ENCODE measurements at regions not wholly inside any gene's neighbourhood (a gene's known extent, or its start where the extent isn't known, plus 50 kb on each side); places are given as distances from the start of the nearest gene placed in this dataset.
"Not testable (repeated sequence)": the region's sequence is repeated elsewhere in the genome, so short reads cannot be mapped to it uniquely, and the experiment has no call there.

DNA sequence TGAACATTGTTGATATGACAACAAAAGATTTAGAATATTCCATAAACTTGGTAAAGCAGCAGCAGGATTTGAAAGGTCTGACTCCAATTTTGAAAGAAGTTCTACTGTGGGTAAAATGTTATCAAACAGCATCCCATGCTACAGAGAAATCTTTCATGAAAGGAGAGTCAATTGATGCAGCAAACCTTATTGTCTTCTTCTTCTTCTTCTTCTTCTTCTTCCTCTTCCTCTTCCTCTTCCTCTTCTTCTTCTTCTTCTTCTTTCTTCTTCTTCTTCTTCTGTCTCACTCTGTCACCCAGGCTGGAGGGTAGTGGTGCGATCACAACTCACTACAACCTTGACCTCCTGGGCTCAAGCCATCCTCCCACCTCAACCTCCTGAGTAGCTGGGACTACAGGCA lies 62.4 kb upstream of the GPR6 start:
- DNase-seq; intact Hi-C loops (cut with DNase I, micrococcal nuclease); ATAC-seq: not testable (repeated sequence)

DNA sequence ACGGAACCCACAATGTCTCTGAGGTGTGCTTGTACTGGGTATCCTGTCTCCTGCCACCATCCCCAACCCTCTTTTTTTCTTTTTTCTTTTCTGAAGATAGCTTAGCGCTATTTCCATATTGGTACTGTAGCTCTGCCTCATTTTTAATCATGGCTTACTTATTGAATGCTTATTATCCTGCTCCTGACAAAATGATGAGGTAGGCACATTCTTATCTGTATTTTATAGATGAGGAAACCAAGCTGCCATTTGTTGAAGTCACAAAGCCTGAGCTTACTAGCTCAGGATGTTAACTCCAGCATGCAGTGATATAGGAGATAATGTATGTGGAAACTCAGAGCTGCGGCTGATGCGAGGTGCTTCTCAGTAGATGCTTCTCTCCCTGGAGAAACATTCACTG lies 61.4 kb upstream of the GPR6 start:
- ATAC-seq (no peak), DNase-seq (no peak)
- intact Hi-C loops (cut with DNase I, micrococcal nuclease): no loop called here

DNA sequence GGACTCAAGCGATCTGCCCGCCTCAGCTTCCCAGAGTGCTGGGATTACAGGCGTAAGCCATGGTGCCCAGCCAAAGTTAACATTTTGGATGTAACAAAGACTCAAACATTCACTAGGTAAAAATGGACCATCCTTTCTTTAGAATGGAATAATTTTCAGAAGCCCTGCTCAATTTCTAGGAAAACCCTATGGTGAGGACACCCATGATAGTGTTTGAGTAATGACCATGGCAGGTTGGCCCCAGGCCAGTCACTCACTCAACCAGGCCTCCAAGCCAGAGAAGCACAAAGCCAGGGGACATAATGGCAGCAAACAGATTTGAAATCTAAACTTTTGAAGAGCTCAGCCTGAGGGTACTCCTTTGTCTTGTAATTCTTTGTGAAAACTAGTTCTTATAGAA lies 59.9 kb upstream of the GPR6 start:
- no peak for DNase-seq
- intact Hi-C loops (cut with DNase I, micrococcal nuclease): no loop called here
- no peak for ATAC-seq

DNA sequence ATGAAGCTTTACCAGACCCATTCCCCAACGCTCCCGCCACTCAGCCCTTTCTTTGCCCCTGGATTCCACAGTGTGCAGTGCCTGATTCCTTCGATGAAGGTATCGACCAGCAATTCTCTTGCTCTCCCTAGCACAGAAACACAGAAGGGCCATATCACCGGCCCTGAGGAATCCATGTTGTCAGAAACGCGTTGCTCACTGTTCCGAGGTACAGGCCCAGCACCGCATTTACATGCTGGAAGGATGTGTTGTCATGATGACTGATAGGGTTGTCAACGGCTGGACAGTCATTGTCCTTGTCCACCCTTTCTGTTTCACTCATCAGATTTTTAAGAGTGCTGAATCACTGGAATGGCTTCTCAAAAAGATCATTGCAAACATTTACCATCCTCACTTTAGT lies 57.2 kb upstream of the GPR6 start:
- DNase-seq (no peak), ATAC-seq (no peak)
- intact Hi-C loops (cut with DNase I, micrococcal nuclease): no loop called here

DNA sequence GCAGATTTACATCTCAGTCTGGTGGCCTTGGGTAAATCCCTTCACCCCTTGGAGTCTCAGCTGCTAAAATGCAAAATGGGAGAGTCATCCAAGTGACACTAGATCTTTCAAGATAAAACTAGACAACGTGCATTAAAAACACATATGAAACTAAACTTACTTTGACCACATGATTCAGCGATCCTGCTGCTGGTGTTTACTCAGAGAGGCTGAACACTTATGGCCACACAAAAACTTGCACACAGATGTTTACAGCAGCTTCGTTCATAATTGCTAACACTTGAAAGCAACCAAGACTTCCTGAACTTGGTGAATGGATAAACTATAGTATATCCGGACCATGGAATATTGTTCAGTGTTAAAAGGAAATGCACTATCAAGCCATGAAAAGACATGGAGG lies 55.3 kb upstream of the GPR6 start:
- ATAC-seq (no peak), DNase-seq (no peak)
- intact Hi-C loops (cut with DNase I, micrococcal nuclease): no loop called here

DNA sequence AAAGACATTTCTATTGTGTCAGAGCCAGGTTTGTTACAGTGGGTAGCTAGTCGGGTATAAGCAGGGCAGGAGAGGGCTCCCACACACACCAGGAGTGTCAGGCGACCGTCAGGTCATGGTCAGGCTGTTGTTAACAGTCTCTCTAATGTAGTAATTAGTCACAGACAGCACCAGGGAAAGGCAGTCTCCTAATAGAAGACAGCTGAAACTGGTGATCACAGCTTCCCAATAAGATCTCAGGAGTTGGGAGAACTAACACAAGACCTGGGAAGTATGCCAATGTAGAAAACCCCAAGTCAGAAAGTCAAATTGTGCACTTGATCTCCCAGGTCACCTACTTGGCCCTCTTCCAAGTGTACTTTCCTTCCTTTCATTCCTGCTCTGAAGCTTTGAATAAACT lies 53.0 kb upstream of the GPR6 start:
- ATAC-seq (no peak), DNase-seq (no peak)
- intact Hi-C loops (cut with DNase I, micrococcal nuclease): no loop called here

DNA sequence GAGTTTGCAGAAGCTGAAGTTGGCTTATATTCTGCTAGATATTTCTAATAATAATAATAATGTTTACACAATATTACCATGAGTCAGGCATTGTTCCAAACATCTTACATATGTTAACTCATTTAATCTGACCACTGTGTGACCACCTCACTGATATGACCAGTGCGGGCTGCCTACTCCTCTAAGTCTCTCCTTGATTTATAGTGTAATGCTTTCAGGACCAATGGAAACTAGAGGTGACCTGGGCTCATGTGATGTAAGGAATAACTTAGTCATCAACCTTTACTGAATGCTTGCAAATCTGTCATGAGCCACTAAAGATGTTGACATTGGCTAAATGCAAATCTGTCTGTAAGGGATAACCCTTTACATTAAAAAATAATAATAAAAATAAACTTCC lies 51.1 kb upstream of the GPR6 start:
- intact Hi-C loops (cut with DNase I, micrococcal nuclease): no loop called here
- DNase-seq (no peak), ATAC-seq (no peak)

All from left colon (tissue), 2 donors.